Stomach (tissue), 4 donors: ENCODE measurements at regions not wholly inside any gene's neighbourhood (a gene's known extent, or its start where the extent isn't known, plus 50 kb on each side); places are given as distances from the start of the nearest gene placed in this dataset.

Experiments used
- CTCF ChIP-seq, 7 experiments: fragments of 450-650 bp in 4 of 7; fragments of 200-600 bp in 3 of 7; sonication (generic) in 3 of 7; IDR thresholded peaks; one replicate each; pipeline ENCODE4 v1.5.1; 2016 to 2019; ENCODE audit warnings: antibody characterized with exemption in 7 of 7, control low read depth in 2 of 7, mild to moderate bottlenecking in 1 of 7
- EP300 ChIP-seq: sonication (generic); formaldehyde crosslinking; IDR thresholded peaks from one replicate; pipeline ENCODE4 v1.6.1; 2017; ENCODE audit warnings: antibody characterized with exemption
- POLR2A ChIP-seq, 4 donors: fragments of 450-650 bp; IDR thresholded peaks; one replicate each; pipeline ENCODE4 v1.6.1; 2016; ENCODE audit warnings: antibody characterized with exemption in 4 of 4, control low read depth in 2 of 4, mild to moderate bottlenecking in 1 of 4, moderate library complexity in 1 of 4
- POLR2AphosphoS5 ChIP-seq, 3 donors: sonication (generic); formaldehyde crosslinking; IDR thresholded peaks; one replicate each; pipeline ENCODE4 v1.6.1; 2016; ENCODE audit warnings: antibody characterized with exemption in 3 of 3

GRCh38 chr2:78907089-78907488 lies 118.4 kb upstream of the REG3G start:
- TF ChIP-seq POLR2A (IDR thresholded peaks at IDR 0.05) (no peak), CTCF (IDR thresholded peaks at IDR 0.05) (no peak), POLR2AphosphoS5 (IDR thresholded peaks at IDR 0.05) (no peak), EP300 (no peak)
